ENCODE measurements at regions not wholly inside any gene's neighbourhood (a gene's known extent, or its start where the extent isn't known, plus 50 kb on each side); places are given as distances from the start of the nearest gene placed in this dataset.

DNA sequence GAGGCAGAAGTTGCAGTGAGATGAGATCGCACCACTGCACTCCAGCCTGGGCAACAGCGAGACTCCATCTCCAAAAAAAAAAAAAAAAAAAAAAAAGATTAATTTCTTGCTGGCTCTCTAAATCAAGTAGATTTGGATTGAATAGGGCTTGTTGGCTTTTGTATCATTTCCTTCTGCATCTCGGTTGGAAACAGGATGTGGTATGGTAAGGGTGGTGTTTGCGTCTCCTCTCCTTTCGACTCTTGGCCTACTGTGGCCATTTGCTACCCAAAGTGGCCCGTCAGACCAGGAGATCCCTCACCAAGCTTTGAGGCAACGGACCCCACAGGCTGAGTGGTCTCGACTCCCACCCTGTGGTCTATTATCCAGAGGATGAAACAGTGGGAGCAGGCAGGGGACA lies 168.0 kb upstream of the IRX3 start:
- TF ChIP-seq, protein P1, sequence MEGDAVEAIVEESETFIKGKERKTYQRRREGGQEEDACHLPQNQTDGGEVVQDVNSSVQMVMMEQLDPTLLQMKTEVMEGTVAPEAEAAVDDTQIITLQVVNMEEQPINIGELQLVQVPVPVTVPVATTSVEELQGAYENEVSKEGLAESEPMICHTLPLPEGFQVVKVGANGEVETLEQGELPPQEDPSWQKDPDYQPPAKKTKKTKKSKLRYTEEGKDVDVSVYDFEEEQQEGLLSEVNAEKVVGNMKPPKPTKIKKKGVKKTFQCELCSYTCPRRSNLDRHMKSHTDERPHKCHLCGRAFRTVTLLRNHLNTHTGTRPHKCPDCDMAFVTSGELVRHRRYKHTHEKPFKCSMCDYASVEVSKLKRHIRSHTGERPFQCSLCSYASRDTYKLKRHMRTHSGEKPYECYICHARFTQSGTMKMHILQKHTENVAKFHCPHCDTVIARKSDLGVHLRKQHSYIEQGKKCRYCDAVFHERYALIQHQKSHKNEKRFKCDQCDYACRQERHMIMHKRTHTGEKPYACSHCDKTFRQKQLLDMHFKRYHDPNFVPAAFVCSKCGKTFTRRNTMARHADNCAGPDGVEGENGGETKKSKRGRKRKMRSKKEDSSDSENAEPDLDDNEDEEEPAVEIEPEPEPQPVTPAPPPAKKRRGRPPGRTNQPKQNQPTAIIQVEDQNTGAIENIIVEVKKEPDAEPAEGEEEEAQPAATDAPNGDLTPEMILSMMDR (IDR thresholded peaks at IDR 0.05): no peak
- no peak for TF ChIP-seq POLR2A (IDR thresholded peaks at IDR 0.05)
